ENCODE measurements at regions not wholly inside any gene's neighbourhood (a gene's known extent, or its start where the extent isn't known, plus 50 kb on each side); places are given as distances from the start of the nearest gene placed in this dataset.

DNA sequence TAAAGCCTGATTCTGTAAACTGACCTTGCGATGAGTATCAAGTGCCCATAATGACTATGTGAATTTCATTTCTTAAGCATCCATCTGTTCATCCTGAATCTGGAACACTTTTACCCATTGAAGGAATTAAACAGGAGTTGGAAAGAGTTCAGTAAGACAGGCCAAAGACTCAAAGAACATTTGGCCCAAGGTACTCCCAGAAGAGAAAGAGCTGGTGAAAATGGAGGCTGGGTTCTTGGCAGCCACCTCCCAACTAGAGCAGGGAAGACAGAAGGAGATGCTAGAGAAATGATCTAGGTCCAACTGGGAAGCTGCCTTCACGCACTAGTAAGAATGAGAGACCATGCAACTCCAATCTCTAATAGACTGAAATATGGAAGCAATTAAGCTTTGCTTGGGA is 57.1 kb upstream of the ADRA1D start:
- TF ChIP-seq, protein P1, sequence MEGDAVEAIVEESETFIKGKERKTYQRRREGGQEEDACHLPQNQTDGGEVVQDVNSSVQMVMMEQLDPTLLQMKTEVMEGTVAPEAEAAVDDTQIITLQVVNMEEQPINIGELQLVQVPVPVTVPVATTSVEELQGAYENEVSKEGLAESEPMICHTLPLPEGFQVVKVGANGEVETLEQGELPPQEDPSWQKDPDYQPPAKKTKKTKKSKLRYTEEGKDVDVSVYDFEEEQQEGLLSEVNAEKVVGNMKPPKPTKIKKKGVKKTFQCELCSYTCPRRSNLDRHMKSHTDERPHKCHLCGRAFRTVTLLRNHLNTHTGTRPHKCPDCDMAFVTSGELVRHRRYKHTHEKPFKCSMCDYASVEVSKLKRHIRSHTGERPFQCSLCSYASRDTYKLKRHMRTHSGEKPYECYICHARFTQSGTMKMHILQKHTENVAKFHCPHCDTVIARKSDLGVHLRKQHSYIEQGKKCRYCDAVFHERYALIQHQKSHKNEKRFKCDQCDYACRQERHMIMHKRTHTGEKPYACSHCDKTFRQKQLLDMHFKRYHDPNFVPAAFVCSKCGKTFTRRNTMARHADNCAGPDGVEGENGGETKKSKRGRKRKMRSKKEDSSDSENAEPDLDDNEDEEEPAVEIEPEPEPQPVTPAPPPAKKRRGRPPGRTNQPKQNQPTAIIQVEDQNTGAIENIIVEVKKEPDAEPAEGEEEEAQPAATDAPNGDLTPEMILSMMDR (IDR thresholded peaks at IDR 0.05): no peak
- DNase-seq (no peak), ATAC-seq (no peak)
- 78 to 91% (median 78%) methylated on average over 2 of the region's 2 CpGs for WGBS, 3 donors
- peaks cover 2% of the 10 kb centered on the region for H3K9me3 ChIP-seq
- no peak overlapping the region for H3K27ac ChIP-seq
- intact Hi-C loops (cut with DNase I): no loop called here
- no peaks in the 10 kb centered on the region for H3K4me1 ChIP-seq
- H3K4me3 ChIP-seq: no peak overlapping the region
- H3K36me3 ChIP-seq (ENCODE audit: insufficient read depth in 1 of 2, low read depth in 1 of 2): no peaks in the 10 kb centered on the region
- H3K27me3 ChIP-seq (ENCODE audit: insufficient read depth in 3 of 3, low read length in 2 of 3): no peaks in the 10 kb centered on the region

DNA sequence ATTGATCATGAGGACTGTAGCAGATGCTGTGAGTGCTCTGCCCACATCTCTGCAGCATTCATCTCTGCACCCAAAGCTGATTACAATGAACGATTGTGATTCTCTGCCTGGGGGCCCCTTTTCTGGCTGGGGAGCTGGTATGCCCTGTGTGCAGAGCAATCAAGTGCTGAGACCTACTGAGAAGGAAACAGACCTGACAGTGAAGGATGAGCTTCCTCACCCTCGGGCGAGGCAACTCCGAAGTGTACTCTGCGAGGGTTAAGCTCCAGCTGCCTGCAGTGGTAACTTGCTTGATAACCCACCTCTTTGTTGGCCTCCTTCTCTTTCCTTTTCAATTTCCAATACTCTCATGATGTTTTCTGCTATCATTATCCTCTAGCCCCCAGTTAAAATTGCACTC is 56.0 kb upstream of the ADRA1D start:
- TF ChIP-seq, protein P1 (IDR thresholded peaks at IDR 0.05): no peak
- Histone ChIP-seq H3K9me3 (no peaks in the 10 kb centered on the region), H3K27ac (no peak overlapping the region), H3K4me3 (no peak overlapping the region), H3K27me3 (ENCODE audit: insufficient read depth in 3 of 3, low read length in 2 of 3) (no peaks in the 10 kb centered on the region), H3K36me3 (ENCODE audit: insufficient read depth in 1 of 2, low read depth in 1 of 2) (no peaks in the 10 kb centered on the region), H3K4me1 (no peaks in the 10 kb centered on the region)
- 78 to 80% (median 79%) methylated on average over 5 of the region's 5 CpGs for WGBS, 3 donors
- ATAC-seq (no peak), DNase-seq (no peak)
- intact Hi-C loops (cut with DNase I): no loop called here

DNA sequence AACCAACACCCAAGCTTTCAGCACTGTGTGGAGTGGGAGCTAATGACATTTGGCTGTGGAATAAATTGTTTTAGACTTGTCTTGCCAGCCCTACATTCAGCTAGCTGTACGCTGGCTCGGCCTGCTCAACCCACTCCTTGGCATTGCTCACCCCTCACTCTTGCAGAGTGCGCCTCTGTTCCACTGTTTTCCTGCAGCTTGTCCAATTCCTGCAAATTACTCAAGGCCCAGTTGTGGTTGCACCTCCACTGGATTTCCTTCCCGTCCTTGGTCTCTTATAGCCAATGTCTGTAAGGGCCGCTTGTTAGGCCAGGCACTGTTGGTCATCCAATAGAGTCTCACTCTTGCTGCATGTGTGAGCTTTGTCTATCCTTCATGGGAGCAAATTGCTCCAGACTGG is 55.5 kb upstream of the ADRA1D start:
- no peak for DNase-seq
- Histone ChIP-seq H3K27me3 (ENCODE audit: insufficient read depth in 3 of 3, low read length in 2 of 3) (no peaks in the 10 kb centered on the region), H3K4me3 (no peak overlapping the region), H3K4me1 (no peaks in the 10 kb centered on the region), H3K36me3 (ENCODE audit: insufficient read depth in 1 of 2, low read depth in 1 of 2) (no peaks in the 10 kb centered on the region), H3K9me3 (no peaks in the 10 kb centered on the region), H3K27ac (no peak overlapping the region)
- TF ChIP-seq, protein P1 (IDR thresholded peaks at IDR 0.05): no peak
- intact Hi-C loops (cut with DNase I): no loop called here
- ATAC-seq: no peak
- 82 to 90% (median 90%) methylated on average over 5 of the region's 5 CpGs for WGBS, 3 donors

DNA sequence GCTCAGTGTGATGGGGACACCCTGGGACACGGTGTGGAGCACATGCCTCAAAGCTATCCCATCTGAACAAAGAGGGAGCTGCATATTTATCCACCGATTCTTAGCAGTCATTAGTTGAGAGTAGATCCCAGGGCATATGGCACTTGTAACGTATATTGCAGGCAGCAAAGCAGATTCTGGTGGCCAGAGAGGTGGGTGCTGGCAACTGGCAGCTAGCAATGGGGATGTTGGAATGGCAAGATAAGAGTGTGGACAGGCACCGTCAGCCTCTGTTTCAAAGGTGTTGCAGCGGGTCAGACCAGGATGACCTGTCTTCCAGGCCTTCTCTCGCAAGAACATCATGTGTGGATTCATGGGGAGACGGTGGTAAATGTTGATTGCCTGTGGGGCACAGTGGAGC is 54.0 kb upstream of the ADRA1D start:
- H3K4me3 ChIP-seq: no peak overlapping the region
- 82 to 86% (median 84%) methylated on average over 7 of the region's 7 CpGs for WGBS, 3 donors
- no peaks in the 10 kb centered on the region for H3K9me3 ChIP-seq
- DNase-seq (no peak), ATAC-seq (no peak)
- H3K27me3 ChIP-seq (ENCODE audit: insufficient read depth in 3 of 3, low read length in 2 of 3): no peaks in the 10 kb centered on the region
- no peaks in the 10 kb centered on the region for H3K36me3 ChIP-seq (ENCODE audit: insufficient read depth in 1 of 2, low read depth in 1 of 2)
- intact Hi-C loops (cut with DNase I): no loop called here
- TF ChIP-seq, protein P1 (IDR thresholded peaks at IDR 0.05): no peak
- H3K4me1 ChIP-seq: no peaks in the 10 kb centered on the region
- H3K27ac ChIP-seq: no peak overlapping the region

DNA sequence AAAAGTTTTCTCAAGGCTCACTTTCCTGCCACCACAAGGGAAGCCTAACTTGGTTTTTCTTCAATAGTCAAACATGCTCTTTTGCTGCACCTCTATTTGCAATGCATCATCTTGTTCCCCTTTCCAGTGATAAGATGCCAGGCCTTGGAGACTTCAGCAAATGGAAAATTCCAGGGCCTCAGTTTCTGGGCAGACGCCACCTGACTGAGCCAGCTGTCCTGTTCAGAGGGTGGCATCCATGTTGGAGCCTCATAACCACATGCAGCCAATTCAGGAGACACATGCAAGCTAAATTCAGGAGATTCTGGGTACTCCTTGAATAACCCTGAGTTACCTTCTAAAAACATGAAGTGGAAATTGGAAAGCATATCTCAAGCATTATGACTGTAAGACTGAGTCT is 51.8 kb upstream of the ADRA1D start:
- DNase-seq (no peak), ATAC-seq (no peak)
- 38 to 54% (median 46%) methylated on average over 1 of the region's 1 CpG for WGBS, 3 donors
- Histone ChIP-seq H3K27me3 (ENCODE audit: insufficient read depth in 3 of 3, low read length in 2 of 3) (no peaks in the 10 kb centered on the region), H3K9me3 (no peaks in the 10 kb centered on the region), H3K27ac (no peak overlapping the region), H3K36me3 (ENCODE audit: insufficient read depth in 1 of 2, low read depth in 1 of 2) (no peaks in the 10 kb centered on the region), H3K4me3 (no peak overlapping the region), H3K4me1 (peaks cover 2% of the 10 kb centered on the region)
- intact Hi-C loops (cut with DNase I): no loop called here
- TF ChIP-seq, protein P1 (IDR thresholded peaks at IDR 0.05): no peak
